Left renal cortex interstitium (tissue), 4 donors: ENCODE measurements at regions not wholly inside any gene's neighbourhood (a gene's known extent, or its start where the extent isn't known, plus 50 kb on each side); places are given as distances from the start of the nearest gene placed in this dataset.
A peak's percentile ranks its signal among the peaks of the same experiment; 100 is the strongest.
"Not testable (repeated sequence)": the region's sequence is repeated elsewhere in the genome, so short reads cannot be mapped to it uniquely, and the experiment has no call there.

Experiments
- DNase-seq, 4 donors: peaks; one replicate each; pipeline ENCODE4 v3.0.0-alpha.2; 2013; ENCODE audit warnings: low read depth in 4 of 4, low spot score in 2 of 4, missing footprints in 1 of 4

DNA sequence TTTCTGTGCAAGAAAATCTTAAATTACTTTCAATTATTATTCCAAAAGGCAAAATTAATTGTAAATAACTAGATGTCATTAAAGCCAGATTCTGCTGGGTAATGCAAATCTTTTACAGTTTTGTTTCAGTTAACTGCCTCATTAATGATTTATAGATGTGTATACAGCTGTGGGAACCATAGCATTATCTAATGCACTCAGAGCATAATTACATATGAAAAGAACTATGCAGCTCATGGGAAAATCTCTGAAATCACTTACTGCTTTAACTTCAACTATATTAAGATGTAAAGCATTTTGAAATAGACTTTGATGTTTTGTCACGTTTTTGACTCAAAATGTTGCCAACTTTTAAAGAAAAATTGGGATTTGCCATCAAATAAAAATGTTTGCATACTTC, 630.3 kb upstream of the KLHL4 start:
- DNase-seq, result no peak

GRCh38 chrX:86910027-86910426, 607.6 kb upstream of the KLHL4 start:
- no peak for DNase-seq

- DNase-seq, result no peak
Measured at GRCh38 chrX:86910602-86911311, 606.8 kb upstream of the KLHL4 start.

- no peak for DNase-seq
Measured at GRCh38 chrX:86914569-86914968, 603.0 kb upstream of the KLHL4 start.

DNA sequence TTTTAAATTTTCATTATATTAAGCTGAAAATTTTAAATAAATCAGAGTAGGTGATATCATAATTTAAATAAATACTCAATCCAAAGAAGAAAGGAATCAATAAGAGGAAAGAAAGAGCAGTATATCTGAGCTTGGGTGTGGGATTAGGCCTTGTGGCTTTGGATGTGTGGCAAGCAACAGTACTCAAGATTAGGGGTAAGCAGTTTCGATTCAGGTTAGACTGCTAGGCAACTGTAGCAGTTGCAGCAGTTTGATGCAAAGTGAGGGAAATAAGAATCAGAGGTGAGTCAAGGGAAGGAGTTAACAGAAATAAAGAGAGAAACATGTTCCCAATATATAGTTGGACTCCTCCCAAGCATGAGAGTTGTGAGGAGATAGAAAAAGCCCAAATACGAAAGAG, 599.6 kb upstream of the KLHL4 start:
- DNase-seq, result no peak

- no peak for DNase-seq
Measured at GRCh38 chrX:86930419-86930818, 587.2 kb upstream of the KLHL4 start.

DNA sequence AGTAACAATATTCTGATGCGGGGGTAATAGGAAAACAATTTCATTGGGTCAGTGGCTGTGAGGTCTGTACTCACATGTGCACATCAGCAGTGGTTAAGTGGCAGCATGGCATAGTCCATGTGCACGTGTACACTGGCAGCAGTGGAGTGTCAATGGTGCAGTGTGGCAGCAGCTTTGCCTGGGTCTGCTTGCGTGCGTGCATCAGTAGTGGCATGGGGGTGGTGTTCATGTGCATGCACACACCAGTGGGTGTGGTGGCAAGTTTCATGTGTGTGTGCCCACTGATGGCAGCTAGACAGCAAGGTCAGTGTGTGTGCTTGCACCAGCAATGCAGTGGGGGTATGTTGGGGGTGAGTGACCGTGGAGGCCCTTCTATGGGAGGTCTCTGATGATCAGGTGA, 581.6 kb upstream of the KLHL4 start:
- no peak for DNase-seq

DNA sequence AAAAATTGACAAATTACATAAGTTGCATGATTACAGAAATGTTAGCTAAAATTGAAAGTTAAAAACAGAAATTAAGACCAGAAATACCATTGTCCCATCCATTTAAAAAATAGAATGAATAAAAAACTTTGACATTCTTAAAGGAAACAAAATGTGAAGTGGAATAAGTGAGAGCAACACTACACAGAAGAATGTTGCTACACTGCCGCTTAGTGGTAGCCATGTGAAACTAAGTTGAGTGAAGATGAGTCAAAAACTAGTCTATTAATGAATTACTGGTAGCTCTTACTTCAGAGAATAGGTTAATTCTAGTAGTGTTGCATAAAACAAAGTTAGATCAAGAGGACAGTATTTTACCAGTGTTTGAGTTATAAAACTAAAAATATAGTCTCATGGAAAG, 571.0 kb upstream of the KLHL4 start:
- DNase-seq, result peak in 3 of 4 donors; percentile 0 to 31 (median 2)

DNA sequence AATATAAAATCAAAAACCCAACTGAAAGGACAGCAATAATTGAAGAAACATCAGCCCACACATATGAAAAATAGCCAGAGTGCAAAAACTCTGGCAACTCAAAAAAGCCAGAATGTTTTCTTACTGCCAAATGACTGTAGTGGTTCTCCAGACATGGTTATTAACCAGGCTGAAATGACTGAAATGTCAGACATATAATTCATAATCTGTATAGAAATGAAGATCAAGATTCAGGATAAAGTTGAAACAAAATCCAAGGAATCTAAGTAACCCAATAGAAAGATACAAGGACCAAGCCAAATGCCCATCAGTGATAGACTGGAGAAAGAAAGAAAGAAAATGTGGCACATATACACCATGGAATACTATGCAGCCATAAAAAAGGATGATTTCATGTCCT, 553.3 kb upstream of the KLHL4 start:
- no peak for DNase-seq

GRCh38 chrX:86981326-86981879, 536.2 kb upstream of the KLHL4 start:
- no peak for DNase-seq

GRCh38 chrX:86987351-86987750, 530.3 kb upstream of the KLHL4 start:
- DNase-seq, result not testable (repeated sequence)

DNA sequence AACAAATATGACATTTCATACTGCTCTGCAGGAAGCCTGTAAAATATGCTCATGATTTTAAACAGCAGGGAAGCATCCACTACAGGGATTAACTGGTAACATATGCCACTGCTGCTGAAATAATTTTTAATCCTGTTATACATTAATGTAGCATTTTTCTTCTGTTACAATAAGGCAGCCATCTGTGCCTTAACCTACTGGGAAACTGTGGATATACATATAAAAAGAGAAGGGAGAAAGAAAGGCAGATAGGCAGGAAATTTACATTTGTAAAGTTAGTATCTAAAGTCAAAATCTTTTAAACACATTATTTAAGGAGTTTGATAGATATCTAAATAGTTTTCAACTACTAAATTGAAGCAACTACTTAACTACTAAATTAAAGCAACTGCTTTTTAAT, 514.6 kb upstream of the KLHL4 start:
- DNase-seq, result no peak

- no peak for DNase-seq
Measured at GRCh38 chrX:87005183-87005582, 512.4 kb upstream of the KLHL4 start.

- DNase-seq, result no peak
Measured at GRCh38 chrX:87005885-87006284, 511.7 kb upstream of the KLHL4 start.

DNA sequence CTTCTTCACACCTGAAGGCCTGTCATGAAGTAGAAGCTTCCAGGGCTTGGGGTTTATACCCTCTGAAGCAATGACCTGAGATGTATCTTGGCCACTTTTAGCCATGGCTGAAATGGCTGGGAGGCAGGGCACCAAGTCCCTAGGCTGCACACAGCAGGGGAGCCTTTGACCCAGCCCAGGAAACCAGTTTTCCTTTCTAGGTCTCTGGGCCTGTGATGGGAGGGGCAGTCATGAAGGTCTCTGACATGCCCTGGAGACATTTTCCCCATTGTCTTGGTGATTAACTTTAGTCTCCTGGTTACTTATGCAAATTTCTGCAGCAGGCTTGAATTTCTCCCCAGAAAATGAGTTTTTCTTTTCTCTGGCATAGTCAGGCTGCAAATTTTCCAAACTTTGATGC, 511.0 kb upstream of the KLHL4 start:
- DNase-seq, result no peak

- no peak for DNase-seq
Measured at GRCh38 chrX:87017210-87017609, 500.4 kb upstream of the KLHL4 start.

GRCh38 chrX:87033115-87033514, 484.5 kb upstream of the KLHL4 start:
- not testable (repeated sequence) for DNase-seq

GRCh38 chrX:87045352-87045751, 472.2 kb upstream of the KLHL4 start:
- DNase-seq, result no peak

GRCh38 chrX:87049567-87049966, 468.0 kb upstream of the KLHL4 start:
- DNase-seq, result no peak

DNA sequence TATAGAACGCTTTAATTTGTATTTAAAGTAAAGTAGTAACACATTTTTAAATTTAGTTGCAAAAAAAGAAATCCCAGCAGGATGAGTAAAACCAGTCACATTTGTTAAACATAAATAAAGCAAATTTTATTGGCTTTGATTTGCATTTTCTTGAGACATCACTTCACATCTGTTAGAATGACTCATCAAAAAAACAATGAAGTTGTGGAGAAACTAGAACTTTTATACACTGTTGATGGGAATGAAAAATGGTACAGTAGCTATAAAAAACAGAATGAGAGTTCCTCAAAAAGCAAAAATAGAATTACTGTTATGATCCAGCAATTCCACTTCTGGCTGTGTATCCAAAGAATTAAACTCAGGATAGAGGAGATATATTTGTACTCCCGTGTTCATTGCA, 454.0 kb upstream of the KLHL4 start:
- DNase-seq, result no peak

GRCh38 chrX:87064502-87064901, 453.1 kb upstream of the KLHL4 start:
- no peak for DNase-seq

DNA sequence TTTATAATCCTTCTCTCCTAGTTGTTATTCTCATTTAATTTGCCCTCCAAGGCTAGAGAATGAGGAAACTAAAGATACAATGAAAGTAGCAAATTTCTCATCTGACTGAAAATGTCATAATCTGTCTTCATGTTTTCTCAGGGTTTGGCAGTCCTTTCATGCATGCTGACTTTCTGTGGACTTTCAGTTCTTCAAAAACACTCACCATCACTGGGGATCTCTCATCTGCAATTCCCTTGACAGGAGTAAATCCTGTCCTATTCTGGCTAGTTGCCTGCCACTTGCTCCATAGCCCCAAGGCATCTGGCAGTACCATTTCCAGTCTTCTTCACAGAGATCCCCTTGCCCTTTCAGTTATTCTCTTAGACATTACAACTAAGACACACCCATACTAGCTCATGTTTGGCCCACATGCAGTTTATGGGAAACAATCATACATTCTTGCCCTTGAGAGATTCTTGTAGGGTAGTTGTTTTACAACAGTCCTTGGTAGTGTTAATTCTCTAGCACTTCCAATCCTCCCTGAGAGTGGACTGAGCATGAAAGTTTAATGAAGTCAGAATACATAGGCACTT, 449.7 kb upstream of the KLHL4 start:
- DNase-seq, result no peak
